Spleen (tissue), 11 donors: ENCODE measurements at regions not wholly inside any gene's neighbourhood (a gene's known extent, or its start where the extent isn't known, plus 50 kb on each side); places are given as distances from the start of the nearest gene placed in this dataset.
A peak's percentile ranks its signal among the peaks of the same experiment; 100 is the strongest.

Source experiments
- DNase-seq: peaks from one replicate; pipeline ENCODE4 v3.0.0-alpha.2; 2020
- H3K27ac ChIP-seq, 8 donors: fragments of 200-600 bp; sonication (generic) in 7 of 8; 1 replicate in 4 of 8; 2 replicates in 4 of 8; pipeline versions ENCODE4 v1.5.0 to v1.8.0; 2016 to 2021; ENCODE audit warnings: inconsistent platforms in 4 of 8, mild to moderate bottlenecking in 4 of 8, moderate library complexity in 1 of 8
- H3K27me3 ChIP-seq, 7 donors: fragments of 200-600 bp; sonication (generic) in 6 of 7; replicated peaks in 1 of 7; 1 replicate in 4 of 7; 2 replicates in 3 of 7; pipeline versions ENCODE4 v1.5.0 to v1.8.0; 2016 to 2021; ENCODE audit warnings: inconsistent platforms in 3 of 7, mild to moderate bottlenecking in 1 of 7
- H3K36me3 ChIP-seq, 6 donors: fragments of 200-600 bp; sonication (generic) in 5 of 6; 1 replicate in 4 of 6; 2 replicates in 2 of 6; pipeline versions ENCODE4 v1.5.0 to v1.8.0; 2016 to 2021; ENCODE audit warnings: inconsistent platforms in 2 of 6
- H3K4me1 ChIP-seq, 6 donors: fragments of 200-600 bp; sonication (generic) in 5 of 6; 1 replicate in 3 of 6; 2 replicates in 3 of 6; pipeline versions ENCODE4 v1.5.0 to v1.8.0; 2016 to 2021; ENCODE audit warnings: inconsistent platforms in 3 of 6
- H3K4me3 ChIP-seq, 8 donors: fragments of 200-600 bp; sonication (generic) in 7 of 8; 1 replicate in 4 of 8; 2 replicates in 4 of 8; pipeline versions ENCODE4 v1.5.0 to v1.8.0; 2016 to 2021; ENCODE audit warnings: inconsistent platforms in 4 of 8, mild to moderate bottlenecking in 4 of 8, moderate library complexity in 2 of 8
- H3K9me3 ChIP-seq, 8 donors: fragments of 200-600 bp; sonication (generic) in 7 of 8; 1 replicate in 4 of 8; 2 replicates in 4 of 8; pipeline versions ENCODE4 v1.5.0 to v1.8.0; 2016 to 2021; ENCODE audit warnings: inconsistent platforms in 4 of 8
- POLR2A ChIP-seq, 3 donors: fragments of 450-650 bp; IDR thresholded peaks; one replicate each; pipeline ENCODE4 v1.5.1; 2017; ENCODE audit warnings: antibody characterized with exemption in 3 of 3, mild to moderate bottlenecking in 1 of 3
- POLR2AphosphoS5 ChIP-seq, 3 donors: sonication (generic); formaldehyde crosslinking; IDR thresholded peaks; one replicate each; pipeline ENCODE4 v1.5.1; 2017; ENCODE audit warnings: antibody characterized with exemption in 3 of 3
- WGBS, 5 donors: extraction: QIAGEN DNeasy Blood & Tissue Kit in 3 of 5; methylation state at CpG; one replicate each; pipeline versions ENCODE4 v1.1.5 to v1.1.7; 2013 to 2018; 5-methylcytosine and 5-hydroxymethylcytosine counted together
- intact Hi-C: fragments of 100-400 bp; cut with DNase I; formaldehyde crosslinking; loops from one replicate; pipeline ENCODE4 v1.15.0; 2023; ENCODE audit warnings: low total_unique reads
- TF ChIP-seq, protein P1 (sequence below), 11 experiments: fragments of 200-600 bp in 7 of 11; fragments of 450-650 bp in 4 of 11; sonication (generic) in 4 of 11; IDR thresholded peaks in 8 of 11; conservative IDR thresholded peaks in 3 of 11; 1 replicate in 7 of 11; 2 replicates in 4 of 11; pipeline versions ENCODE4 v1.4.0 to v1.8.0; 2016 to 2021; ENCODE audit warnings: antibody characterized with exemption in 11 of 11, inconsistent platforms in 4 of 11, mild to moderate bottlenecking in 1 of 11
- donor health status: healthy with polysubstance abuse.
- donor health status: DM: no; HTN: no; CAD: no; lungs with moderate emphysema.
- donor health status: DM: no; HTN: no; CAD: no.
- donor health status: Bipolar disorder and iron deficiency.
- donor health status: healthy.
- donor health status: DM: no; HTN: no; CAD: no.
- donor health status: DM: yes; HTN: yes; CAD: no.

DNA sequence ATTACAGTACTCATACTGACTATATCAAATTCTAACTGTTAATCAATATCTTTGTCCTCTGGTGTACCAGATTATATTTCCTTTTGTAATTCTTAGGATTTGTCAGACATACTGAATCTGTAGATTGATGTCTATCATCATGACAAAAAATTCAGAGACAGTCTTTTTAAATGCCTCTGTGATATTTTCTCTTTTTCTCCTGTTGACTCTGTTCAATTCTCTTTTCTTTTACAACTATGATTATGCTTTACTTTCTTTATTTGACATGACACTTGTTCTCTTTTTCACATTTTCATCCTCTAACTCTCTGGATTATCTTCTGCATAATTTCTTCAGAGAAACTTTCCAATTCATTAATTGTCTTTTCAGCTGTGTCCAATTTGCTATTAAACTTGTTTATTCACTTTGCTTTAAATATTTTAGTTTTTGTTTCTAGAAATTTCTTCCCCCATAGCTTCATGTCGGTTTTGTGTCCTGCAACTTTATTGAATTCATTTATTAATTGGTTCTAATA lies 153.6 kb downstream of the PFKFB3 start:
- WGBS, 5 donors: 82 to 92% (median 88%) methylated on average over 1 of the region's 1 CpG
- Histone ChIP-seq H3K36me3 (peaks cover 0 to 3% (median 0%) of the 10 kb centered on the region in 6 donors), H3K27me3 (no peaks in the 10 kb centered on the region), H3K4me3 (no peak overlapping the region), H3K4me1 (no peaks in the 10 kb centered on the region), H3K27ac (no peak overlapping the region), H3K9me3 (peaks cover 0 to 57% (median 45%) of the 10 kb centered on the region in 8 donors)
- intact Hi-C loops: no loop called here
- TF ChIP-seq, protein P1, sequence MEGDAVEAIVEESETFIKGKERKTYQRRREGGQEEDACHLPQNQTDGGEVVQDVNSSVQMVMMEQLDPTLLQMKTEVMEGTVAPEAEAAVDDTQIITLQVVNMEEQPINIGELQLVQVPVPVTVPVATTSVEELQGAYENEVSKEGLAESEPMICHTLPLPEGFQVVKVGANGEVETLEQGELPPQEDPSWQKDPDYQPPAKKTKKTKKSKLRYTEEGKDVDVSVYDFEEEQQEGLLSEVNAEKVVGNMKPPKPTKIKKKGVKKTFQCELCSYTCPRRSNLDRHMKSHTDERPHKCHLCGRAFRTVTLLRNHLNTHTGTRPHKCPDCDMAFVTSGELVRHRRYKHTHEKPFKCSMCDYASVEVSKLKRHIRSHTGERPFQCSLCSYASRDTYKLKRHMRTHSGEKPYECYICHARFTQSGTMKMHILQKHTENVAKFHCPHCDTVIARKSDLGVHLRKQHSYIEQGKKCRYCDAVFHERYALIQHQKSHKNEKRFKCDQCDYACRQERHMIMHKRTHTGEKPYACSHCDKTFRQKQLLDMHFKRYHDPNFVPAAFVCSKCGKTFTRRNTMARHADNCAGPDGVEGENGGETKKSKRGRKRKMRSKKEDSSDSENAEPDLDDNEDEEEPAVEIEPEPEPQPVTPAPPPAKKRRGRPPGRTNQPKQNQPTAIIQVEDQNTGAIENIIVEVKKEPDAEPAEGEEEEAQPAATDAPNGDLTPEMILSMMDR (IDR thresholded peaks at IDR 0.05 in 8 of 11, conservative IDR thresholded peaks at IDR 0.05 in 3 of 11): no peak
- TF ChIP-seq POLR2AphosphoS5 (IDR thresholded peaks at IDR 0.05) (no peak), POLR2A (IDR thresholded peaks at IDR 0.05) (no peak)
- no peak for DNase-seq

DNA sequence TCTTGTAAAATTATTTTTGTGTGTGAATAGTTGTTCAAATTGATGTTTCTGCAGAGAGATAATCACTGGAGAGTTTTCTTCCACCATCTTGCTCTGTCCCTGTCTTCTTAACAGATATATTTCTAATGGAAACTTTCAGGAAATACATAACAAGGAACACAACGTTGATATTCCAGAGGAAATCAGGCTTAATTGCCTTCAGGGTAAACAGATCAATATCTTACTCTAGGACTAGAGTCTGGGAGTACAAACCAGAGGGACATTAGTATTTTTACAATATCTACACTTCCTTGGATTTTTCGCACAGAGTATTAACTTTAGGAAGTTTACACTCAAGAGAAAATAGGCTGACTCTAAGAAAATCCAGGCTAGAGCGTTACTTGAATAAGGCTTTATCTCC lies 159.1 kb downstream of the PFKFB3 start:
- TF ChIP-seq POLR2A (IDR thresholded peaks at IDR 0.05): no peak
- no peak for TF ChIP-seq POLR2AphosphoS5 (IDR thresholded peaks at IDR 0.05)
- TF ChIP-seq, protein P1 (IDR thresholded peaks at IDR 0.05 in 8 of 11, conservative IDR thresholded peaks at IDR 0.05 in 3 of 11): no peak
- H3K27me3 ChIP-seq: no peaks in the 10 kb centered on the region
- H3K4me3 ChIP-seq: no peak overlapping the region
- H3K36me3 ChIP-seq: no peaks in the 10 kb centered on the region
- 82 to 86% (median 83%) methylated on average over 3 of the region's 3 CpGs for WGBS, 5 donors
- intact Hi-C loops: no loop called here
- peaks cover 0 to 38% (median 28%) of the 10 kb centered on the region in 8 donors for H3K9me3 ChIP-seq
- no peak for DNase-seq
- no peak overlapping the region for H3K27ac ChIP-seq
- H3K4me1 ChIP-seq: peaks cover 0 to 10% (median 0%) of the 10 kb centered on the region in 6 donors

DNA sequence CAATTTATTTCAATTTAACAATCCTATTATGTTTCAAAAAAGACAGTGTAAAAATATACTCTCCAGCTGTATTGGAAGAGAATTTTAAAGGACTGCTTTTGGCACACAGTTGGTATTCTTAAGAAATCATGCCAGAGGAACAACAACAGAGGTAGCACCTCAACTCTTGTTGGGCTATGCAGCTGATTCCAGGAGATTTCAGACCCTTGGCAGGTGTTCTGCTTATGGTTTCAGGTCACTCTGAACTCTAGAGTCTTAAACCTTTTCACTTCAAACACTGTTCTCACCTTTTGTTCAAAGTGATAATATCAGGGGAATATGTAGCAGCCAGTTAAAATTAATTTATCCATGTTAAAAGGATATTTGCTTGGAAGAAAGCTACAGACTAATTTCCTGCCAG lies 160.1 kb downstream of the PFKFB3 start:
- intact Hi-C loops: no loop called here
- H3K27ac ChIP-seq: peak overlapping the region in 2 of 8 donors; percentile 25 to 32

DNA sequence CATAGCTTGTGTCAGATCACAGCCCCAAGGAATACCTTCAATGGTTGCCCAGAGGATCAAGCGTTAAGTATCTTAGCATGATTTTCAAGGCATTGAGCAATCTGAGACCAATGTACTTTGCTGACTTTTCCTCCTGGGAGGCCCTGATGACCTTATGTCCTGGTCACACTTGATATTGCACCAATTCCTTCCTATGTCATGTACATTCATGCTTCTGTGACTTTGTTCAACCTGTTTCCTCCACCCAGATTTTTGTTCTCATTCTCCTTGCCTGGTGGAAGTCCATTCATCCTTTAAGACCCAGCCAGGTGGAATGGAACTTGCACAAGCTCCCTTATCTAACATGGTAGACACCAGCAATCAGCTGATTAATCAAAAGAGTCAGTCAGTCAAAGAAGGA lies 160.8 kb downstream of the PFKFB3 start:
- H3K9me3 ChIP-seq: peaks cover 0 to 28% (median 18%) of the 10 kb centered on the region in 8 donors
- no peak overlapping the region for H3K4me3 ChIP-seq
- peak overlapping the region in 3 of 8 donors; percentile 25 to 32 (median 28) for H3K27ac ChIP-seq
- DNase-seq: no peak
- WGBS, 5 donors: 0 to 49% (median 0%) methylated on average over 1 of the region's 1 CpG
- no peaks in the 10 kb centered on the region for H3K36me3 ChIP-seq
- TF ChIP-seq POLR2AphosphoS5 (IDR thresholded peaks at IDR 0.05) (peak in 1 of 3 donors; percentile 15), POLR2A (IDR thresholded peaks at IDR 0.05) (no peak)
- TF ChIP-seq, protein P1 (IDR thresholded peaks at IDR 0.05 in 8 of 11, conservative IDR thresholded peaks at IDR 0.05 in 3 of 11): no peak
- intact Hi-C loops: no loop called here
- H3K4me1 ChIP-seq: peaks cover 0 to 10% (median 0%) of the 10 kb centered on the region in 6 donors
- H3K27me3 ChIP-seq: no peaks in the 10 kb centered on the region

More for the DNA sequence above, 160.1 kb downstream of the PFKFB3 start:
- Histone ChIP-seq H3K36me3 (no peaks in the 10 kb centered on the region), H3K4me3 (no peak overlapping the region), H3K9me3 (peaks cover 0 to 33% (median 22%) of the 10 kb centered on the region in 8 donors), H3K27me3 (no peaks in the 10 kb centered on the region), H3K4me1 (peaks cover 0 to 10% (median 0%) of the 10 kb centered on the region in 6 donors)
- no peak for DNase-seq
- no peak for TF ChIP-seq POLR2AphosphoS5 (IDR thresholded peaks at IDR 0.05)
- TF ChIP-seq POLR2A (IDR thresholded peaks at IDR 0.05): no peak
- TF ChIP-seq, protein P1 (IDR thresholded peaks at IDR 0.05 in 8 of 11, conservative IDR thresholded peaks at IDR 0.05 in 3 of 11): no peak
